Activated CD4-positive, alpha-beta T cell treated with anti-CD3 and anti-CD28 coated beads, Interleukin-2, amount 10 ng/mL, durations not matched to agents 7 days and 5 days (primary cell): ENCODE measurements at regions not wholly inside any gene's neighbourhood (a gene's known extent, or its start where the extent isn't known, plus 50 kb on each side); places are given as distances from the start of the nearest gene placed in this dataset.
"Not testable (repeated sequence)": the region's sequence is repeated elsewhere in the genome, so short reads cannot be mapped to it uniquely, and the experiment has no call there.

Source experiments
- CTCF ChIA-PET: fragments of 350-600 bp; sonication (Branson Sonifier 250); formaldehyde crosslinking; loops from one replicate; lab custom pipeline; 2021; ENCODE audit warnings: antibody characterized with exemption; lab: Charles Lee
- POLR2A ChIA-PET: fragments of 350-600 bp; sonication (Branson Sonifier 250); formaldehyde crosslinking; loops from one replicate; lab custom pipeline; 2021; ENCODE audit warnings: antibody characterized with exemption; lab: Charles Lee
- DNase-seq: peaks from one replicate; pipeline ENCODE4 v3.0.0-alpha.2; 2020
- H3K27ac Mint-ChIP-seq: one replicate; pipeline ENCODE4 v1.8.0; 2021; ENCODE audit warnings: mild to moderate bottlenecking, moderate library complexity, mixed read lengths
- H3K27me3 Mint-ChIP-seq: one replicate; pipeline ENCODE4 v1.8.0; 2021; ENCODE audit warnings: mixed read lengths
- H3K36me3 Mint-ChIP-seq: one replicate; pipeline ENCODE4 v1.8.0; 2021; ENCODE audit warnings: low read depth, mixed read lengths
- H3K4me1 Mint-ChIP-seq: one replicate; pipeline ENCODE4 v1.8.0; 2021; ENCODE audit warnings: mixed read lengths
- H3K4me3 Mint-ChIP-seq: one replicate; pipeline ENCODE4 v1.8.0; 2021; ENCODE audit warnings: mild to moderate bottlenecking, moderate library complexity, mixed read lengths
- H3K9me3 Mint-ChIP-seq: one replicate; pipeline ENCODE4 v1.8.0; 2021; ENCODE audit warnings: mixed read lengths

- Mint-ChIP-seq H3K4me3 (no peak overlapping the region), H3K4me1 (no peaks in the 10 kb centered on the region), H3K9me3 (no peaks in the 10 kb centered on the region), H3K36me3 (no peaks in the 10 kb centered on the region), H3K27ac (no peak overlapping the region), H3K27me3 (no peaks in the 10 kb centered on the region)
- ChIA-PET CTCF (no interaction called here), POLR2A (no interaction called here)
- no peak for DNase-seq
Measured at GRCh38 chr6:82781620-82782204, 283.9 kb downstream of the UBE3D start.

- Mint-ChIP-seq H3K27me3 (no peaks in the 10 kb centered on the region), H3K36me3 (no peaks in the 10 kb centered on the region), H3K4me1 (no peaks in the 10 kb centered on the region), H3K4me3 (no peak overlapping the region), H3K9me3 (no peaks in the 10 kb centered on the region), H3K27ac (no peak overlapping the region)
- ChIA-PET POLR2A (no interaction called here), CTCF (no interaction called here)
- no peak for DNase-seq
Measured at GRCh38 chr6:82783587-82784236, 281.9 kb downstream of the UBE3D start.

- no peaks in the 10 kb centered on the region for H3K9me3 Mint-ChIP-seq
- H3K27me3 Mint-ChIP-seq: no peaks in the 10 kb centered on the region
- POLR2A ChIA-PET: no interaction called here
- no peaks in the 10 kb centered on the region for H3K36me3 Mint-ChIP-seq
- H3K4me3 Mint-ChIP-seq: no peak overlapping the region
- DNase-seq: no peak
- H3K27ac Mint-ChIP-seq: no peak overlapping the region
- no peaks in the 10 kb centered on the region for H3K4me1 Mint-ChIP-seq
- CTCF ChIA-PET: no interaction called here
Measured at GRCh38 chr6:82785206-82785605, 280.4 kb downstream of the UBE3D start.

- no peaks in the 10 kb centered on the region for H3K4me1 Mint-ChIP-seq
- H3K4me3 Mint-ChIP-seq: no peak overlapping the region
- H3K27ac Mint-ChIP-seq: no peak overlapping the region
- no peaks in the 10 kb centered on the region for H3K27me3 Mint-ChIP-seq
- ChIA-PET POLR2A (no interaction called here), CTCF (no interaction called here)
- DNase-seq: no peak
- no peaks in the 10 kb centered on the region for H3K36me3 Mint-ChIP-seq
- H3K9me3 Mint-ChIP-seq: no peaks in the 10 kb centered on the region
Measured at GRCh38 chr6:82786248-82786647, 279.4 kb downstream of the UBE3D start.

GRCh38 chr6:82795940-82796339 is 269.7 kb downstream of the UBE3D start:
- H3K4me3 Mint-ChIP-seq: no peak overlapping the region
- POLR2A ChIA-PET: no interaction called here
- no peaks in the 10 kb centered on the region for H3K4me1 Mint-ChIP-seq
- peaks cover 1% of the 10 kb centered on the region for H3K9me3 Mint-ChIP-seq
- DNase-seq: no peak
- CTCF ChIA-PET: no interaction called here
- no peak overlapping the region for H3K27ac Mint-ChIP-seq
- H3K27me3 Mint-ChIP-seq: no peaks in the 10 kb centered on the region
- no peaks in the 10 kb centered on the region for H3K36me3 Mint-ChIP-seq

GRCh38 chr6:82801083-82801482 is 264.6 kb downstream of the UBE3D start:
- no peak overlapping the region for H3K4me3 Mint-ChIP-seq
- no peak for DNase-seq
- CTCF ChIA-PET: no interaction called here
- no peak overlapping the region for H3K27ac Mint-ChIP-seq
- no peaks in the 10 kb centered on the region for H3K27me3 Mint-ChIP-seq
- H3K36me3 Mint-ChIP-seq: no peaks in the 10 kb centered on the region
- POLR2A ChIA-PET: no interaction called here
- peaks cover 5% of the 10 kb centered on the region for H3K9me3 Mint-ChIP-seq
- H3K4me1 Mint-ChIP-seq: no peaks in the 10 kb centered on the region

GRCh38 chr6:82816243-82816642 is 249.4 kb downstream of the UBE3D start:
- H3K36me3 Mint-ChIP-seq, H3K9me3 Mint-ChIP-seq, H3K4me3 Mint-ChIP-seq, H3K27me3 Mint-ChIP-seq, H3K27ac Mint-ChIP-seq, DNase-seq, POLR2A ChIA-PET, CTCF ChIA-PET, H3K4me1 Mint-ChIP-seq: not testable (repeated sequence)

- ChIA-PET CTCF (interaction anchor here (0.5 kb wide), 1 partner anchor 59 kb away, joined by 3 read pairs; no protein-coding TSS in a partner anchor), POLR2A (no interaction called here)
- H3K27me3 Mint-ChIP-seq: no peaks in the 10 kb centered on the region
- H3K27ac Mint-ChIP-seq: no peak overlapping the region
- H3K4me1 Mint-ChIP-seq: no peaks in the 10 kb centered on the region
- no peaks in the 10 kb centered on the region for H3K36me3 Mint-ChIP-seq
- no peak for DNase-seq
- H3K9me3 Mint-ChIP-seq: no peaks in the 10 kb centered on the region
- H3K4me3 Mint-ChIP-seq: no peak overlapping the region
Measured at GRCh38 chr6:82818727-82819126, 246.9 kb downstream of the UBE3D start.

GRCh38 chr6:82823361-82823760 is 242.3 kb downstream of the UBE3D start:
- no peak overlapping the region for H3K27ac Mint-ChIP-seq
- no peak overlapping the region for H3K4me3 Mint-ChIP-seq
- H3K27me3 Mint-ChIP-seq: no peaks in the 10 kb centered on the region
- no peaks in the 10 kb centered on the region for H3K36me3 Mint-ChIP-seq
- H3K4me1 Mint-ChIP-seq: no peaks in the 10 kb centered on the region
- H3K9me3 Mint-ChIP-seq: no peaks in the 10 kb centered on the region
- ChIA-PET CTCF (no interaction called here), POLR2A (no interaction called here)
- no peak for DNase-seq

- no peaks in the 10 kb centered on the region for H3K36me3 Mint-ChIP-seq
- CTCF ChIA-PET: no interaction called here
- no peaks in the 10 kb centered on the region for H3K4me1 Mint-ChIP-seq
- H3K9me3 Mint-ChIP-seq: no peaks in the 10 kb centered on the region
- no peak overlapping the region for H3K4me3 Mint-ChIP-seq
- no peak overlapping the region for H3K27ac Mint-ChIP-seq
- DNase-seq: no peak
- no peaks in the 10 kb centered on the region for H3K27me3 Mint-ChIP-seq
- POLR2A ChIA-PET: no interaction called here
Measured at GRCh38 chr6:82832811-82833210, 232.8 kb downstream of the UBE3D start.

GRCh38 chr6:82833481-82833880 is 232.2 kb downstream of the UBE3D start:
- Mint-ChIP-seq H3K27me3 (no peaks in the 10 kb centered on the region), H3K4me3 (no peak overlapping the region), H3K4me1 (no peaks in the 10 kb centered on the region), H3K36me3 (no peaks in the 10 kb centered on the region), H3K27ac (no peak overlapping the region), H3K9me3 (no peaks in the 10 kb centered on the region)
- no peak for DNase-seq
- CTCF ChIA-PET: no interaction called here
- POLR2A ChIA-PET: no interaction called here

- Mint-ChIP-seq H3K27ac (no peak overlapping the region), H3K4me3 (no peak overlapping the region), H3K9me3 (no peaks in the 10 kb centered on the region), H3K36me3 (no peaks in the 10 kb centered on the region), H3K4me1 (no peaks in the 10 kb centered on the region), H3K27me3 (no peaks in the 10 kb centered on the region)
- no peak for DNase-seq
- CTCF ChIA-PET: interaction anchor here (0.6 kb wide), 2 partner anchors 76 to 508 kb away, joined by 3 to 5 read pairs; no protein-coding TSS in a partner anchor
- POLR2A ChIA-PET: interaction anchor here (0.5 kb wide), 1 partner anchor 46 kb away, joined by 3 read pairs; no protein-coding TSS in a partner anchor
Measured at GRCh38 chr6:82836022-82836575, 229.5 kb downstream of the UBE3D start.

- Mint-ChIP-seq H3K4me3 (no peak overlapping the region), H3K4me1 (no peaks in the 10 kb centered on the region), H3K27ac (no peak overlapping the region), H3K36me3 (no peaks in the 10 kb centered on the region), H3K9me3 (no peaks in the 10 kb centered on the region), H3K27me3 (no peaks in the 10 kb centered on the region)
- no peak for DNase-seq
- ChIA-PET CTCF (no interaction called here), POLR2A (no interaction called here)
Measured at GRCh38 chr6:82840571-82840970, 225.1 kb downstream of the UBE3D start.
